Liver (tissue), 8 donors: ENCODE measurements at regions not wholly inside any gene's neighbourhood (a gene's known extent, or its start where the extent isn't known, plus 50 kb on each side); places are given as distances from the start of the nearest gene placed in this dataset.

Experiments
- DNase-seq: peaks from one replicate; pipeline ENCODE4 v3.0.0-alpha.2; 2017; ENCODE audit warnings: low spot score
- H3K27ac ChIP-seq, 2 donors: one replicate each; pipeline ENCODE4 v1.7.0; 2013; ENCODE audit warnings: inconsistent platforms in 2 of 2, low read length in 2 of 2, control low read depth in 1 of 2, low read depth in 1 of 2, mild to moderate bottlenecking in 1 of 2
- H3K27me3 ChIP-seq, 4 donors: one replicate each; pipeline versions ENCODE4 v1.6.1 to v1.7.0; 2013; ENCODE audit warnings: low read length in 3 of 4, inconsistent platforms in 1 of 4, mild to moderate bottlenecking in 1 of 4, moderate library complexity in 1 of 4; ENCODE audit not compliant: control insufficient read depth in 4 of 4, insufficient read depth in 4 of 4
- H3K36me3 ChIP-seq, 4 donors: one replicate each; pipeline versions ENCODE4 v1.6.1 to v1.7.0; 2013; ENCODE audit warnings: low read length in 3 of 4, mild to moderate bottlenecking in 3 of 4, low read depth in 1 of 4, moderate library complexity in 1 of 4; ENCODE audit not compliant: control insufficient read depth in 4 of 4, insufficient read depth in 3 of 4
- H3K4me1 ChIP-seq, 4 donors: one replicate each; pipeline versions ENCODE4 v1.6.1 to v1.7.0; 2013; ENCODE audit warnings: low read length in 3 of 4, mild to moderate bottlenecking in 3 of 4, moderate library complexity in 1 of 4; ENCODE audit not compliant: control insufficient read depth in 4 of 4, insufficient read depth in 4 of 4
- H3K4me3 ChIP-seq, 3 donors: one replicate each; pipeline versions ENCODE4 v1.6.1 to v1.7.0; 2013; ENCODE audit warnings: low read length in 3 of 3, control low read depth in 1 of 3, low read depth in 1 of 3, mild to moderate bottlenecking in 1 of 3
- H3K9ac ChIP-seq, 2 donors: one replicate each; pipeline ENCODE4 v1.7.0; 2013; ENCODE audit warnings: low read length in 2 of 2, mild to moderate bottlenecking in 2 of 2, moderate library complexity in 2 of 2, control low read depth in 1 of 2, low read depth in 1 of 2
- H3K9me3 ChIP-seq, 4 donors: one replicate each; pipeline versions ENCODE4 v1.6.1 to v1.7.0; 2013; ENCODE audit warnings: low read length in 3 of 4; ENCODE audit not compliant: control insufficient read depth in 4 of 4
- EGR1 ChIP-seq, 2 donors: IDR thresholded peaks; 2 replicates each; pipeline ENCODE4 v1.6.1; 2016 to 2018; ENCODE audit warnings: antibody characterized with exemption in 2 of 2, low read depth in 2 of 2
- FOXA1 ChIP-seq: IDR thresholded peaks from 2 replicates; pipeline ENCODE4 v1.6.1; 2016; ENCODE audit warnings: antibody characterized with exemption
- FOXA2 ChIP-seq: IDR thresholded peaks from 2 replicates; pipeline ENCODE4 v1.6.1; 2016; ENCODE audit warnings: antibody characterized with exemption
- GABPA ChIP-seq, 2 donors: IDR thresholded peaks in 1 of 2; conservative IDR thresholded peaks in 1 of 2; 2 replicates each; pipeline ENCODE4 v1.6.1; 2016; ENCODE audit warnings: antibody characterized with exemption in 2 of 2, mild to moderate bottlenecking in 1 of 2, moderate library complexity in 1 of 2
- HNF4A ChIP-seq, 2 donors: conservative IDR thresholded peaks; 2 replicates each; pipeline ENCODE4 v1.6.1; 2016; ENCODE audit warnings: antibody characterized with exemption in 2 of 2, mild to moderate bottlenecking in 2 of 2
- HNF4G ChIP-seq: IDR thresholded peaks from 2 replicates; pipeline ENCODE4 v1.6.1; 2016; ENCODE audit warnings: antibody characterized with exemption
- JUND ChIP-seq, 2 donors: IDR thresholded peaks; 2 replicates each; pipeline ENCODE4 v1.6.1; 2016; ENCODE audit warnings: antibody characterized with exemption in 2 of 2
- NR2F2 ChIP-seq: IDR thresholded peaks from 2 replicates; pipeline ENCODE4 v1.6.1; 2016; ENCODE audit warnings: antibody characterized with exemption
- RAD21 ChIP-seq, 2 donors: IDR thresholded peaks; 2 replicates each; pipeline ENCODE4 v1.6.1; 2016; ENCODE audit warnings: antibody characterized with exemption in 2 of 2, mild to moderate bottlenecking in 2 of 2
- RXRA ChIP-seq, 2 donors: IDR thresholded peaks; 2 replicates each; pipeline ENCODE4 v1.6.1; 2017 to 2018; ENCODE audit warnings: antibody characterized with exemption in 2 of 2, mild to moderate bottlenecking in 1 of 2
- SP1 ChIP-seq: IDR thresholded peaks from 2 replicates; pipeline ENCODE4 v1.6.1; 2018; ENCODE audit warnings: antibody characterized with exemption, mild to moderate bottlenecking
- TAF1 ChIP-seq: conservative IDR thresholded peaks from 2 replicates; pipeline ENCODE4 v1.6.1; 2016; ENCODE audit warnings: antibody characterized with exemption, mild to moderate bottlenecking
- YY1 ChIP-seq: IDR thresholded peaks from 2 replicates; pipeline ENCODE4 v1.6.1; 2016; ENCODE audit warnings: antibody characterized with exemption, mild to moderate bottlenecking
- WGBS: extraction: QIAGEN DNeasy Blood & Tissue Kit; methylation state at CpG from one replicate; pipeline ENCODE4 v1.1.7; 2013; 5-methylcytosine and 5-hydroxymethylcytosine counted together
- TF ChIP-seq, protein P1 (sequence below): IDR thresholded peaks from 2 replicates; pipeline ENCODE4 v1.6.1; 2016; ENCODE audit warnings: antibody characterized with exemption
- TF ChIP-seq, protein P2 (sequence below): IDR thresholded peaks from 2 replicates; pipeline ENCODE4 v1.6.1; 2016; ENCODE audit warnings: antibody characterized with exemption
- TF ChIP-seq, protein P3 (sequence below): IDR thresholded peaks from 2 replicates; pipeline ENCODE4 v1.6.1; 2016; ENCODE audit warnings: antibody characterized with exemption
- TF ChIP-seq, protein P4 (sequence below): fragments of 150-350 bp; IDR thresholded peaks from 2 replicates; pipeline ENCODE4 v1.5.1; 2017; ENCODE audit warnings: improper control_type of control experiment, low read depth, low read length; ENCODE audit not compliant: missing input control
- TF ChIP-seq, protein P5 (sequence below): IDR thresholded peaks from 2 replicates; pipeline ENCODE4 v1.6.1; 2016; ENCODE audit warnings: antibody characterized with exemption, mild to moderate bottlenecking
- donor health status: healthy.
- donor health status: healthy.
- donor health status: healthy.
- donor health status: healthy.
- donor health status: healthy.

DNA sequence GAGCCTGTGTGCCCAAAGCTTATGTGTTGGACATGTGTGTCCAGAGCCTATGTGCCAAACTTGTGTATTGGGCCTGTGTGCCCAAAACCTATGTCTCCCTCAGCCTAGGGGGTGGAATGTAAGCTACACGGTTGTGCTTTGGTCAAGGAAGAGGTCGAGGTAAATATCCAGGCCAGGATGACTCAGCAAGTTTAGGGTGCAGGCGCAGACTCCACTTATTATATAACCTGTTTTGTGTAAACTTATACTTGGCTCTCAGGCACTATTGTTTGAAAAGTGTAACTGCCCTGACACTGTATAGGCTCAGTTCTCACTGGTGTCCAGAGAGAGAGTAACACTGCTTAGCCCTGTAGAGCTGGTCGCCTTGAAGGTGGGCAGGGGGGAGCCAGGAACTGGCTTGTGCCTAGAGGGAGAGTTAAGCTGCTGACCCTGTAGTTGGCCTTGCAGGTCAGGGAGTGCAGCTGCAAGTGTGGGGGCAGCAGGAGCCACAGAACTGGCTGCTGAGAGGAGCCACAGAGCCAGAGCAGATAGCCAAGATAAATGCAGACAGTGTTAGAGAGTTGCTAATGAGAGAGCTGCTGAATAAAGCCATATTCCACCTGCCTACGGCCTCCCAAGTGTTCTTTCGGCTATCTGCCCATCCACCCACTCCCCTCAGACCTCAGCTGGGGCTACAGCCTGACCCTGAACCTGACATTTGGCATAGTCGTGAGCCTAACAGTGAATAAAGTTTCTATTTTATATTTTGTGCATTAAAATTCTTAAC is 517.2 kb upstream of the SLITRK1 start:
- Histone ChIP-seq H3K4me3 (no peak overlapping the region), H3K9me3 (peaks cover 0 to 4% (median 2%) of the 10 kb centered on the region in 4 donors), H3K36me3 (no peaks in the 10 kb centered on the region), H3K4me1 (no peaks in the 10 kb centered on the region), H3K27me3 (no peaks in the 10 kb centered on the region), H3K27ac (no peak overlapping the region), H3K9ac (no peak overlapping the region)
- DNase-seq, result no peak
- WGBS, result 74% methylated on average over 7 of the region's 7 CpGs
- no peak for TF ChIP-seq SP1
- TF ChIP-seq, protein P1, sequence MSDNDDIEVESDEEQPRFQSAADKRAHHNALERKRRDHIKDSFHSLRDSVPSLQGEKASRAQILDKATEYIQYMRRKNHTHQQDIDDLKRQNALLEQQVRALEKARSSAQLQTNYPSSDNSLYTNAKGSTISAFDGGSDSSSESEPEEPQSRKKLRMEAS, result no peak
- TF ChIP-seq, protein P2, sequence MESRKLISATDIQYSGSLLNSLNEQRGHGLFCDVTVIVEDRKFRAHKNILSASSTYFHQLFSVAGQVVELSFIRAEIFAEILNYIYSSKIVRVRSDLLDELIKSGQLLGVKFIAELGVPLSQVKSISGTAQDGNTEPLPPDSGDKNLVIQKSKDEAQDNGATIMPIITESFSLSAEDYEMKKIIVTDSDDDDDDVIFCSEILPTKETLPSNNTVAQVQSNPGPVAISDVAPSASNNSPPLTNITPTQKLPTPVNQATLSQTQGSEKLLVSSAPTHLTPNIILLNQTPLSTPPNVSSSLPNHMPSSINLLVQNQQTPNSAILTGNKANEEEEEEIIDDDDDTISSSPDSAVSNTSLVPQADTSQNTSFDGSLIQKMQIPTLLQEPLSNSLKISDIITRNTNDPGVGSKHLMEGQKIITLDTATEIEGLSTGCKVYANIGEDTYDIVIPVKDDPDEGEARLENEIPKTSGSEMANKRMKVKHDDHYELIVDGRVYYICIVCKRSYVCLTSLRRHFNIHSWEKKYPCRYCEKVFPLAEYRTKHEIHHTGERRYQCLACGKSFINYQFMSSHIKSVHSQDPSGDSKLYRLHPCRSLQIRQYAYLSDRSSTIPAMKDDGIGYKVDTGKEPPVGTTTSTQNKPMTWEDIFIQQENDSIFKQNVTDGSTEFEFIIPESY, result no peak
- no peak for TF ChIP-seq JUND (IDR thresholded peaks at IDR 0.05)
- no peak for TF ChIP-seq FOXA2
- no peak for TF ChIP-seq YY1
- no peak for TF ChIP-seq RAD21 (IDR thresholded peaks at IDR 0.05)
- TF ChIP-seq, protein P3, sequence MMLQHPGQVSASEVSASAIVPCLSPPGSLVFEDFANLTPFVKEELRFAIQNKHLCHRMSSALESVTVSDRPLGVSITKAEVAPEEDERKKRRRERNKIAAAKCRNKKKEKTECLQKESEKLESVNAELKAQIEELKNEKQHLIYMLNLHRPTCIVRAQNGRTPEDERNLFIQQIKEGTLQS, result no peak
- no peak for TF ChIP-seq TAF1
- no peak for TF ChIP-seq HNF4A (conservative IDR thresholded peaks at IDR 0.05)
- no peak for TF ChIP-seq EGR1 (IDR thresholded peaks at IDR 0.05; ENCODE audit: low read depth in 2 of 2)
- no peak for TF ChIP-seq GABPA (IDR thresholded peaks at IDR 0.05 in 1 of 2, conservative IDR thresholded peaks at IDR 0.05 in 1 of 2)
- no peak for TF ChIP-seq FOXA1
- no peak for TF ChIP-seq RXRA (IDR thresholded peaks at IDR 0.05)
- TF ChIP-seq, protein P4, sequence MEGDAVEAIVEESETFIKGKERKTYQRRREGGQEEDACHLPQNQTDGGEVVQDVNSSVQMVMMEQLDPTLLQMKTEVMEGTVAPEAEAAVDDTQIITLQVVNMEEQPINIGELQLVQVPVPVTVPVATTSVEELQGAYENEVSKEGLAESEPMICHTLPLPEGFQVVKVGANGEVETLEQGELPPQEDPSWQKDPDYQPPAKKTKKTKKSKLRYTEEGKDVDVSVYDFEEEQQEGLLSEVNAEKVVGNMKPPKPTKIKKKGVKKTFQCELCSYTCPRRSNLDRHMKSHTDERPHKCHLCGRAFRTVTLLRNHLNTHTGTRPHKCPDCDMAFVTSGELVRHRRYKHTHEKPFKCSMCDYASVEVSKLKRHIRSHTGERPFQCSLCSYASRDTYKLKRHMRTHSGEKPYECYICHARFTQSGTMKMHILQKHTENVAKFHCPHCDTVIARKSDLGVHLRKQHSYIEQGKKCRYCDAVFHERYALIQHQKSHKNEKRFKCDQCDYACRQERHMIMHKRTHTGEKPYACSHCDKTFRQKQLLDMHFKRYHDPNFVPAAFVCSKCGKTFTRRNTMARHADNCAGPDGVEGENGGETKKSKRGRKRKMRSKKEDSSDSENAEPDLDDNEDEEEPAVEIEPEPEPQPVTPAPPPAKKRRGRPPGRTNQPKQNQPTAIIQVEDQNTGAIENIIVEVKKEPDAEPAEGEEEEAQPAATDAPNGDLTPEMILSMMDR, result no peak
- no peak for TF ChIP-seq HNF4G
- TF ChIP-seq, protein P5, sequence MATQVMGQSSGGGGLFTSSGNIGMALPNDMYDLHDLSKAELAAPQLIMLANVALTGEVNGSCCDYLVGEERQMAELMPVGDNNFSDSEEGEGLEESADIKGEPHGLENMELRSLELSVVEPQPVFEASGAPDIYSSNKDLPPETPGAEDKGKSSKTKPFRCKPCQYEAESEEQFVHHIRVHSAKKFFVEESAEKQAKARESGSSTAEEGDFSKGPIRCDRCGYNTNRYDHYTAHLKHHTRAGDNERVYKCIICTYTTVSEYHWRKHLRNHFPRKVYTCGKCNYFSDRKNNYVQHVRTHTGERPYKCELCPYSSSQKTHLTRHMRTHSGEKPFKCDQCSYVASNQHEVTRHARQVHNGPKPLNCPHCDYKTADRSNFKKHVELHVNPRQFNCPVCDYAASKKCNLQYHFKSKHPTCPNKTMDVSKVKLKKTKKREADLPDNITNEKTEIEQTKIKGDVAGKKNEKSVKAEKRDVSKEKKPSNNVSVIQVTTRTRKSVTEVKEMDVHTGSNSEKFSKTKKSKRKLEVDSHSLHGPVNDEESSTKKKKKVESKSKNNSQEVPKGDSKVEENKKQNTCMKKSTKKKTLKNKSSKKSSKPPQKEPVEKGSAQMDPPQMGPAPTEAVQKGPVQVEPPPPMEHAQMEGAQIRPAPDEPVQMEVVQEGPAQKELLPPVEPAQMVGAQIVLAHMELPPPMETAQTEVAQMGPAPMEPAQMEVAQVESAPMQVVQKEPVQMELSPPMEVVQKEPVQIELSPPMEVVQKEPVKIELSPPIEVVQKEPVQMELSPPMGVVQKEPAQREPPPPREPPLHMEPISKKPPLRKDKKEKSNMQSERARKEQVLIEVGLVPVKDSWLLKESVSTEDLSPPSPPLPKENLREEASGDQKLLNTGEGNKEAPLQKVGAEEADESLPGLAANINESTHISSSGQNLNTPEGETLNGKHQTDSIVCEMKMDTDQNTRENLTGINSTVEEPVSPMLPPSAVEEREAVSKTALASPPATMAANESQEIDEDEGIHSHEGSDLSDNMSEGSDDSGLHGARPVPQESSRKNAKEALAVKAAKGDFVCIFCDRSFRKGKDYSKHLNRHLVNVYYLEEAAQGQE, result no peak
- TF ChIP-seq NR2F2, result no peak
